Stimulated activated CD4-positive, alpha-beta T cell treated with anti-CD3 and anti-CD28 coated beads, Interleukin-12 subunit alpha, Interleukin-12 subunit beta, amount 100 ng/mL, for 4 hours (primary cell): ENCODE measurements at regions not wholly inside any gene's neighbourhood (a gene's known extent, or its start where the extent isn't known, plus 50 kb on each side); places are given as distances from the start of the nearest gene placed in this dataset.
"Not testable (repeated sequence)": the region's sequence is repeated elsewhere in the genome, so short reads cannot be mapped to it uniquely, and the experiment has no call there.

ENCODE experiments used
- DNase-seq: peaks from one replicate; pipeline ENCODE4 v3.0.0-alpha.2; 2020

GRCh38 chr14:99995700-99996356, 69.4 kb upstream of the EVL start:
- DNase-seq, result peak; percentile 62

GRCh38 chr14:99996951-99997571, 68.2 kb upstream of the EVL start:
- DNase-seq, result no peak

- not testable (repeated sequence) for DNase-seq
These were observed 64.8 kb upstream of the EVL start for GRCh38 chr14:100000398-100000797.

GRCh38 chr14:100004392-100004791, 60.8 kb upstream of the EVL start:
- DNase-seq, result no peak

- DNase-seq, result no peak
These were observed 58.0 kb upstream of the EVL start for GRCh38 chr14:100007254-100007653.

GRCh38 chr14:100009802-100010201, 55.4 kb upstream of the EVL start:
- not testable (repeated sequence) for DNase-seq

GRCh38 chr14:100010679-100011078, 54.5 kb upstream of the EVL start:
- no peak for DNase-seq

GRCh38 chr14:100011628-100012325, 53.4 kb upstream of the EVL start:
- no peak for DNase-seq

GRCh38 chr14:100012478-100013327, 52.5 kb upstream of the EVL start:
- DNase-seq, result no peak

GRCh38 chr14:100015251-100015655, 50.0 kb upstream of the EVL start:
- DNase-seq, result no peak
